GM18861 (cell line): ENCODE measurements at regions not wholly inside any gene's neighbourhood (a gene's known extent, or its start where the extent isn't known, plus 50 kb on each side); places are given as distances from the start of the nearest gene placed in this dataset.
A peak's percentile ranks its signal among the peaks of the same experiment; 100 is the strongest.

ENCODE experiments used
- ATAC-seq: cut with Tn5 transposase; IDR thresholded peaks from one replicate; pipeline ENCODE4 v1.9.1; 2021; ENCODE audit not compliant: unreplicated experiment

DNA sequence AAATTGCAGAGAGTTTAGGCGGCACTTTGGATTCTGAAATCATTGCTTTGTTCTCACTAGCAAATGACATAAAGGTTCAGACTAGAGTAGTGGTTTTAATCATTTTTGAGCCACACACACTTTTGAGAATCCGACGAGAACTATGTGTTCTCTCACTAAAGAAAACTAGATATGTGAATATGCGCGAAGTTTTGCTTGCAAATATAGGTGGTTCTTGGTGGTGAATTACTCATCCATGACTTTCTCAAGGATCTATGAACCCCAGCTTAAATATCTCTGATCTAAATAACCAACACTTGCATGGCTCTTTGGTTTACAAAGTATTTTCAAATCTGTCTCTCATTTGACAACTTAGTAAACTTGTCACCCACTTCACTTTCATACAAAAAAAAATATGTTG, 54.8 kb downstream of the NOG start:
- no peak for ATAC-seq

- ATAC-seq = no peak
Observed at GRCh38 chr17:56648806-56649205, 55.3 kb downstream of the NOG start.

DNA sequence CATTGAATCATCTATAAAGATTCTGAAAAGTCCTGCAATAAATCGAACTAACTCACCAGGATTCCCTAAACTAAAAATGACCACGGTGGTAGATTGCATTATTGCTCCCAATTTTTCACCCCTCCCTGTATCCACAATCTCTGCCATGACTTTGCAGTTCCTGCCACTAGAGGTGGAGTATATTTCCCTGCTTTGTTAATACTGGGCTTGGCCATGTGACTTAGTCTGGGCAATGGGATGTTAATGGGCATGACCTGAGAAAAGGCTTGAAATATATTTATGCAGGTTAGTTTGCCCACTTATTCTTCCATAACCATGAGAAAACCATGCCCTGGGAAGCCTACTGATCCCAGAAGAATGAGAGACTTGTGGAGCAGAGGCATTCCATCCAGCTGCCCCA, 59.1 kb downstream of the NOG start:
- ATAC-seq = no peak

DNA sequence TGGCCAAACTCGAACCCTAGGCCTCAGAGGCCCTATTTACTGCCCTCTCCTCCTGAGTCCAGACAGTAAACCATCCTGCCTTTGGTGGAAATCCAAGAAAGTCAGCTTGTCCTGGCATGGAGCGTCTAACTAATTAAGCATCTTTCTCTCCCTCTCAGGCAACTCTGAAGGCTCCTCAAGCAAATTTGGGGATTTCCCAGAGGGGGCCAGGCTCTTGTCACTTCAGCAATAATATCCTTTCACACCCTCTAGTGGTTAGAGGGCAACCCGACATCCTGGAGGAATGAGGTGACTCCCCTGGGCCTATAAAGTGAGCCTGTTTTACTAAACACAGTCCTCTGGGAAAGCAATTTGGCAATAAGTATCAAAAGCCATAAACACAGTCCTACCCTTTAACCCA, 60.4 kb downstream of the NOG start:
- peak; percentile 98 for ATAC-seq

DNA sequence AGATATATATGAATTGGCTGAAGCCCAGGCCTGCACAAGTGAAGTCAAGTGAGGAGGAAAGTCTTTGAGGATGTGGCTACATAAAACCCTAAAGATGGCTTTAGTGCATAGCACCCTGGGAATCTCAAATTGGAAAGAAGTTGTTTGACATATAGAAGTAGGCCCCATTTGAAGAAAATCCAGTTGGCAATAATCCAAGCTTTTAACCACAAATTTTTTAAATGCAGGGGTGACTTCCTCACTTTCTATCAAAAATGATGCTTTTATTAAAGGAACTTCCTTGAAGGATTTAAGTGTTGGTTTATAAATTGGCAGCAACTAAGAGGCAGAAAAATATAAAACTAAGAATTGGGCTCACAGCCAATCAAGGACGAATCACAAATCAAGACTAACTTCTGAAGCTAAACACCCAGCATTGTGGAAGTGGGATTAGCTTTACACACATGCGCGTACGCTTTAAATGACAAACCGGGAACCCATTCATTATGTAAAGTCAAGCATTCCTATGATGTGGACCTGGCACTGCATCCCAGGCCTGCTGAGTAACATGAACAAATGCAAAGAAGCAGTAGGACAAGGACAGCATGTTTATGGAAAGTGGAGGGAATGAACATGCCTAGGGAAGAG, 63.3 kb downstream of the NOG start:
- no peak for ATAC-seq

DNA sequence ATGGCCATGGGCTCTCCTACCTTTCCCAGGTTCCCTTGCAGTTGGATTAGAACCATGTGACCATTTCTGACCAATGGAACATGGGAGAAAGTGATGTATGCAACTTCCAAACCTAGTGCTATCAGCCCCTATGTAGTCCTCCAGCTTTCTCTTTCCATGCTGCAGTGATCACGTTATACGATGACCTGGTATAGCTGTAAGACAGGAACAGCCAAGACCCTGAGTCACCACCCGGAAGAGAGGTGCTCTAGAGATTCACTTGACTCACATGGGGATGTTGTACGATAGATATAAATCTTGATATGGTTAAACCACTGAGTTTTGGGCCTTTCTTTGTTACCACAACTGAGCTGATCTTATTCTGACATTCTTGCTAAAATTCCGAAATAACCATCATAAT, 65.1 kb downstream of the NOG start:
- no peak for ATAC-seq

DNA sequence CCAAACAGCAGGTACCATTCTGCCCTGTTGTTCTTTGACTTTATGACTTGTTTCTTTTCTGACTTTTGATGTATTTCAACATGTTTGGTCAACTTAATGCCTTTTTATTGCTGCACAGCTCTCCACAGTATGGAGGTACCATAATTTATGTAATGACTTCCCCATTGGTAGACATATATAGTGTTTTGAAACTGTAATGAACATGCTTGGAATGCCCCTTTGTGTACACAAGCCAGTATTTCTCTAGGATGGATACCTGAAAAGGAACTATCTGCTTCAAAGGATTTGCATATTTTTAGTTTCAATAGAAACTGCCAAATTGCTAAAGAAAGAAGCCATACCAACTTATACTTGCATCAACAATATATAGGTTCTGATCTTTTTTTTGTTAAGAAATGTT, 66.1 kb downstream of the NOG start:
- ATAC-seq = no peak

DNA sequence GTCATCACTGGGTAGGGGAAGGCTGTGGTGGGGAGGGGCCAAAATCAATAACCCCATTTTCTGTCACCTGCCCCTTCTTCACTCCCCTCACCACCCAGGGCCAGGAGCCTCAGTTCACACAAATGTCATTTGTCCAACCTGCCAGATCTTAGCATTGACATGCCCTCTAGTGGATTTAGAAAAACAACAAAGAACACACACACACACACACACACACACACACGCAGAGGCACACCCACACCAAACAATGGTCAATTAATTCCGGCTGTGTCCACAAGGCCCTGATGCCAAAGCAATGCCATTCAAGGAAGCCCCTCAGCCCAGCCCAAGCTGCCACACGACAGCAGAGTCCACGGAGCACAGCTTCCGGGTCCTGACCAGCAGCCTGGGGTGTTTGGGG, 68.4 kb downstream of the NOG start:
- ATAC-seq = no peak

DNA sequence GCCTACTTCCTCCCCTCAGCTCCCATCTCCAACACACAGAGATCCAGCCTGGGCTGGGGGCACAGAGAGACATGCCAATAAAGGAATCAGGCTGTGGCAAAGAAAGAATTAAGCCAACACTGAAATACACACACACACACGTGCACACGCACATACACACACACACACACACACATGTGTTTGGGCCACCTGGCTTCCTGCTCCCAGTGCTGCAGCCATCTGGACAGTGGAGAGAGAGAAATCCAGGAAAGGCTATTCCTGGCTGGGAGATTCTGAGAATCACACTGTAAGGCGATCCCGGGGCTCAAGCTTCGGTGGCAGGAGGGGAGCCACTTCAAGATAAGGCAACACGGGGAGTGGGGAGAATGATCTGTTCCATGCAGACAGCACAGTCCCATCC, 72.4 kb downstream of the NOG start:
- ATAC-seq = no peak

DNA sequence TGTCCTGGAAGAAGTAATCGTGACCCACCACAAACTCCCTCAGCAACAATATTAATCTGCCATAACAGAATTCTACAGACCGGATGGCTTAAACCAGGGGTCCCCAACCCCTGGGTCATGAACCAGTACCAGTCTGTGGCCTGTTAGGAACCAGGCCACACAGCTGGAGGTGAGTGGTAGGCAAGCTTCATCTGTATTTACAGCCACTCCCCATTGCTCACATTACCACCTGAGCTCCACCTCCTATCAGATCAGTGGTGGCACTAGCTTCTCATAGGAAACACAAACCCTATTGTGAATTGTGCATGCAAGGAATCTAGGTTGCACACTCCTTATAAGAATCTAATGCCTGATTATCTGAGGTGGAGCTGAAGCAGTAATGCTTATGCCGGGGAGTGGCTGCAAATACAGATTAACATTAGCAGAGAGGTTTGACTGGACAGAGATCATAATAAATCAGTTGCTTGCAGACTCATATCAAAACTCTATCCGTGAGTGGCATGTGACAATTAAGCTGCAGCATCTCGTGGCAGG, 74.5 kb downstream of the NOG start:
- ATAC-seq = no peak

DNA sequence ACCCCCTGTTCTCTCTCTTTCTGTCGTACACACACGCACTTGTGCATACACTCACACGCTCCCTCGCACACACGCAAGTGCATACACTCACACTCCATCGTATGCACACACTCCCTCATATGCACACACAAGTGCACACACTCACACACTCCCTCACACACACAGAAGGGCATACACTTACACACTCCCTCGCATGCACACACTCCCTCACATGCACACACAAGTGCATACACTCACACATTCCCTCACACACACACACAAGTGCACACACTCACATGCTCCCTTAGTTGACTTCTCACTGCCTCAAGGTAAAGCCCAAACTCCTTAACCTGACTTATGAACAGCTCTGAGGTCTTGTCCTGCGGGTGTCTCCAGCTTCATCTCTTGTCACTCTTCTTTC, 78.7 kb downstream of the NOG start:
- no peak for ATAC-seq

DNA sequence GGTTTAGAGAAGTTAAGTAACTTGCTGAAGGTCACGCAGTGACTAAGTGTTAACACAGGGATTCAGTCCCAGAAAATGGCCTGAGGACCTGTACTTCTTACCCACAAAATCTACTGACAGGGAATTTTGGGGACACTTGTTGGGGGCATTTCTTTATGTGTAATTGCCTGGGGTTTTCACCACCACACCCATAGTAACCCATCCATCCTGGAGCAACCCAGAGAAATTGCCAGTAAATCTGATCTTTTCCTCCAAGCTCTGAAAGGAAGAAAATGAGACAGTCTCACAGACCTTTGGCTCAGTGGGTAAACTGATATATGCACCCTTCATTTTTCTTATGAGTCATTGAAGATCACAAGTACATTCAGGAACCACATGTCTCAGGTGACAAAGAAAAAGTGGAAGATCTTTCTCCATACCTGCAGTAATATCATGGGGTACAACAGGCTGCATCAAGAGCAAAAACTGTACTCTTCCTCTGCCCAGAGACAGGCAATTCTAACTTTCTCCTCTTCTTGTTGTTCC, 81.0 kb downstream of the NOG start:
- no peak for ATAC-seq

GRCh38 chr17:56675876-56676660, 82.6 kb downstream of the NOG start:
- ATAC-seq = no peak

- no peak for ATAC-seq
Observed at GRCh38 chr17:56676810-56677209, 83.3 kb downstream of the NOG start.

DNA sequence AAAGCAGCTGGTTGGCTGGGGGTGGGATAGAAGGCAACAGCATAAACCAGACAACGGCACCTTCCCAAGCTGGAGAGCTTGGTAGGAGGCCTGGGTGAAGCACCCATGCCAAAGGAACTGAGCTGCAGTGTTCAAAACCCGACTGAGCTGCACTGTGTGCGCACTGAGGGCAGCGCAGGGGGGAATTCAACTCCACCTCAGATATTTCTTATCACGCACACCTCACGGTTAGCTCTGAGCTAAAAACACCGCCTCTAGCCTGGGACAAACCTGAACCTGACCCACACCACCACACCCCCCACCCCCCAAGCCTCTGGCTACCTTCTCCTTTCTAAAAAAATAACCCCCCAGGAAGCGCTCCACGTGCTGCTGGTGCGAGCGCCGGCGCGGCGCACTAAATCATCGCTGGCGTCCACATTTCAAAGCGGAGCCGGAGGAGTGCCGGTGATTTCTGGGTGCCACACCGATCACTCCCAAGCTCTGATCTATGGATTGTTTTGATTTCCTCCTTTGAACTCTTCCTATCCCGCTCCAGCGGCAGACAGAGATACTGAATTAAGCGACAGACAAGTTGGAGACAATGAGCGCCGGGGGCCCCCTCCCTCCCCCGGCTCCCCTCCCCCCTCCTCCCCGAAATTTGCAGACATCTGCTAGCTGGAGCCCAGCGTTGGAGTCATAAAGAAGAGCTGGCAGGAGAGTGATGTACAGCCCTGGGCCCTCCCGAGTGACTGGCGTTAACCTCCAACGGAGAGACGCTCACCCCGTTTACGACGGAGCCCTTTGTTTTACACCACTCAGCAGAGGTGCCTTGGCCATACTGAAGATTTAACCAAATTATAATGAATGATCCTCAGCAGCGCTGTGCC, 85.0 kb downstream of the NOG start:
- ATAC-seq = no peak

- no peak for ATAC-seq
Observed at GRCh38 chr17:56679115-56679776, 85.7 kb downstream of the NOG start.

DNA sequence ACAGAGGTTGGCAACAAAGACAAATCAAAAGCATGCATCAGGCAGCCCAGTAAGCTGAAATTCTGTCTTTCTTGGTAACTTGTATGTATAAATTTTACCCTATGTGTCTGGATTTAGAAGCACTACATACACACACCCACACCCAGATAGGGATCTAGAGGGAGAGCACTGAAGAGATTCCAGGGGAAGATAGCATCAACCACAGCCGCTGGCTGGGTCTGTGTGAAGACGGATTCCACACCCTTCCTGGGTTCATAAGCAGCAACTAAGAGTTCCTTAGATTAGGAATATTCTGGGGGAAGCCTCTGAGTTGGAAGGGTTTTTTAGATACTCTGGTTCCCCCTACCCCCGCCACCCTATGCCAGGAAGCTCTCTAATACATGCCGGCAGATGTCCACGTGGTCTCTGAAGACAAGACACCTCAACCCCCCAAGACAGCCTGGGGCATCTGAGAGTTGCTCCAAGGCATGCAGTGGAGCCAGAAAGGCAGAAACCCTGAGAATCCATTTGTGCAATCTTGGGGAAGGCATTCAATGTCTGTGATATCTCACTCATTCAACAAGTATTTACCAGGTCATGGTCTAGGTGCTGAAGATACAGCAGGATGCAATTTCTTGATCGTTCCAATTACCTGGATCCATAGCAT, 86.4 kb downstream of the NOG start:
- ATAC-seq = no peak

DNA sequence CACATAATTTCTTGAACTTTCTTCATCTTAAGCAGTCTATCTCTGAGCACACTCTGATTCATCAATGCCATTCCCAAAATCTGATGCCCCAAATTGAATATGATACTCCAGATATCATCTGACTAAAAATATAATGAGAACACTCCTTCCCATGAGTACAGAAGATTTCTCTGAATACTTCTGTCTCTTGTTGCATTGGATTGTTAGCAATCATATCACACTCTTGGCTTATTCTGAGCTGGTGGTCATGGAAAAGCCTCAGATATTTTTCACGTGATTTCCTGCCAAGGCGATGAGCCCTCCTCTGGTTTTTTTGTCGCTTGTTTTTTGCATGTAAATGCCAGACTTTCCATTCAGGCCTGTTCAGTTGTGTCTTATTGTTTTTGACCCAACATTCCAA, 87.2 kb downstream of the NOG start:
- no peak for ATAC-seq

- no peak for ATAC-seq
Observed at GRCh38 chr17:56681561-56682266, 88.2 kb downstream of the NOG start.

DNA sequence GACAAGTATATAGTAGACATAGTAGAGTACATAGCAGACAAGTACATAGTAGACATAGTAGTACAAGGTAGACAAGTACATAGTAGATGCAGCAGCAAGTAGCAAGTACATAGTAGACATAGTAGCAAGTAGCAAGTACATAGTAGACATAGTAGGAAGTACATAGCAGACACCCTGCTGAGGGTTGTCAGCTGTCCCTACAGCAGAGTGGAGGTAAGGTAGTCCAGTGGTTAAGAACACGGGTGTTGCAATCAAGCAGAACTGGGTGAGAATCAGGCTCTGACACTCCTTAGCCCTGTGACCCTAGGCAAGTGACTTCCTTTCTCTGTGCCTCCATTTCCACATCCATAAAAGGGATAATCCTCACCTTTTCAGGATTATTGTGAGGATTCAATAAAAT, 94.7 kb downstream of the NOG start:
- ATAC-seq = no peak
